ENCODE measurements at regions not wholly inside any gene's neighbourhood (a gene's known extent, or its start where the extent isn't known, plus 50 kb on each side); places are given as distances from the start of the nearest gene placed in this dataset.

- no peak for TF ChIP-seq CREB1 (IDR thresholded peaks at IDR 0.05; ENCODE audit: low read depth)
- no peak for TF ChIP-seq EGR1 (IDR thresholded peaks at IDR 0.05)
- TF ChIP-seq EP300 (IDR thresholded peaks at IDR 0.05; ENCODE audit: borderline replicate concordance), result no peak
- no peak for TF ChIP-seq RAD21 (IDR thresholded peaks at IDR 0.05; ENCODE audit: low read depth)
- TF ChIP-seq FOXM1 (IDR thresholded peaks at IDR 0.05; ENCODE audit: borderline replicate concordance, low read depth), result no peak
- no peak for TF ChIP-seq YY1 (IDR thresholded peaks at IDR 0.05; ENCODE audit: low read depth)
- TF ChIP-seq TEAD4 (IDR thresholded peaks at IDR 0.05), result no peak
- TF ChIP-seq TAF1 (IDR thresholded peaks at IDR 0.05; ENCODE audit: low read depth), result no peak
- no peak for TF ChIP-seq CEBPB (IDR thresholded peaks at IDR 0.05)
- TF ChIP-seq REST (IDR thresholded peaks at IDR 0.05; ENCODE audit: low read depth), result no peak
- TF ChIP-seq, protein P1, sequence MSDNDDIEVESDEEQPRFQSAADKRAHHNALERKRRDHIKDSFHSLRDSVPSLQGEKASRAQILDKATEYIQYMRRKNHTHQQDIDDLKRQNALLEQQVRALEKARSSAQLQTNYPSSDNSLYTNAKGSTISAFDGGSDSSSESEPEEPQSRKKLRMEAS (IDR thresholded peaks at IDR 0.05), result no peak
Observed at GRCh38 chr6:145142958-145143357, 592.4 kb downstream of the EPM2A start.
